BJ (cell line): ENCODE measurements at regions not wholly inside any gene's neighbourhood (a gene's known extent, or its start where the extent isn't known, plus 50 kb on each side); places are given as distances from the start of the nearest gene placed in this dataset.
"Not testable (repeated sequence)": the region's sequence is repeated elsewhere in the genome, so short reads cannot be mapped to it uniquely, and the experiment has no call there.

Experiments used
- CTCF ChIA-PET: fragments of 350-600 bp; formaldehyde crosslinking; extraction: SDS; loops from one replicate; lab custom pipeline; 2021; ENCODE audit warnings: antibody characterized with exemption, inconsistent platforms; lab: Yijun Ruan, JAX
- POLR2A ChIA-PET: fragments of 300-600 bp; sonication (Branson Sonifier 250); formaldehyde crosslinking; extraction: SDS; loops from one replicate; lab custom pipeline; 2021; ENCODE audit warnings: antibody characterized with exemption; lab: Charles Lee
- DNase-seq: peaks from one replicate; pipeline ENCODE4 v3.0.0-alpha.2; 2011; ENCODE audit warnings: low read depth
- H3K27me3 ChIP-seq: 2 replicates; pipeline ENCODE4 v1.6.0; 2011; ENCODE audit warnings: low read length; ENCODE audit not compliant: control insufficient read depth, insufficient read depth
- H3K36me3 ChIP-seq: 2 replicates; pipeline ENCODE4 v1.5.1; 2011; ENCODE audit warnings: low read length; ENCODE audit not compliant: control insufficient read depth, insufficient read depth
- H3K4me3 ChIP-seq: 2 replicates; pipeline ENCODE4 v1.5.1; 2011; ENCODE audit warnings: low read depth, mild to moderate bottlenecking, control low read depth, low read length
- TF ChIP-seq, protein P1 (sequence below): IDR thresholded peaks from 2 replicates; pipeline ENCODE4 v1.5.1; 2011; ENCODE audit warnings: low read depth, mild to moderate bottlenecking, control low read depth, inconsistent platforms, low read length, moderate library complexity; ENCODE audit not compliant: insufficient read depth

DNA sequence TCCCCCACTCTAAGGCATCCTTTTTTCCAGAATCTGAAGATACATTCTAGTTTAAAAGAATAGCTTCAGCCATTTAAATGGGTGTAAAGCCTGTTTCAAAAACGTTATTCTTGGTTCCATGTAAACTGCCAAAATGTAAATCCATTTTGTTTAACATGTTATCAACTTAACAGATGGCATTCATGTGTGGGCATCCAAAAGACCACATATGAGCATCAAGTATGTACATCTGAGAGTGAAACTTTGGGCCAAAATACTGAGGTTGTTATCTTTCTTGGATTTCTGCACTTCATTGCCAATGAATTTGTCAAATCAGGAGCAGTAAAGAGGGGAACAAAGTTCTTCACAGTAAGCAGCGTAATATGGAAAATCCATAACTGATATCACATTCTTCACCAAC lies 395.4 kb downstream of the ZNF804A start:
- no peaks in the 10 kb centered on the region for H3K36me3 ChIP-seq
- no peaks in the 10 kb centered on the region for H3K27me3 ChIP-seq
- no peak overlapping the region for H3K4me3 ChIP-seq
- TF ChIP-seq, protein P1, sequence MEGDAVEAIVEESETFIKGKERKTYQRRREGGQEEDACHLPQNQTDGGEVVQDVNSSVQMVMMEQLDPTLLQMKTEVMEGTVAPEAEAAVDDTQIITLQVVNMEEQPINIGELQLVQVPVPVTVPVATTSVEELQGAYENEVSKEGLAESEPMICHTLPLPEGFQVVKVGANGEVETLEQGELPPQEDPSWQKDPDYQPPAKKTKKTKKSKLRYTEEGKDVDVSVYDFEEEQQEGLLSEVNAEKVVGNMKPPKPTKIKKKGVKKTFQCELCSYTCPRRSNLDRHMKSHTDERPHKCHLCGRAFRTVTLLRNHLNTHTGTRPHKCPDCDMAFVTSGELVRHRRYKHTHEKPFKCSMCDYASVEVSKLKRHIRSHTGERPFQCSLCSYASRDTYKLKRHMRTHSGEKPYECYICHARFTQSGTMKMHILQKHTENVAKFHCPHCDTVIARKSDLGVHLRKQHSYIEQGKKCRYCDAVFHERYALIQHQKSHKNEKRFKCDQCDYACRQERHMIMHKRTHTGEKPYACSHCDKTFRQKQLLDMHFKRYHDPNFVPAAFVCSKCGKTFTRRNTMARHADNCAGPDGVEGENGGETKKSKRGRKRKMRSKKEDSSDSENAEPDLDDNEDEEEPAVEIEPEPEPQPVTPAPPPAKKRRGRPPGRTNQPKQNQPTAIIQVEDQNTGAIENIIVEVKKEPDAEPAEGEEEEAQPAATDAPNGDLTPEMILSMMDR = no peak
- DNase-seq = no peak
- ChIA-PET POLR2A (no interaction called here), CTCF (no interaction called here)

DNA sequence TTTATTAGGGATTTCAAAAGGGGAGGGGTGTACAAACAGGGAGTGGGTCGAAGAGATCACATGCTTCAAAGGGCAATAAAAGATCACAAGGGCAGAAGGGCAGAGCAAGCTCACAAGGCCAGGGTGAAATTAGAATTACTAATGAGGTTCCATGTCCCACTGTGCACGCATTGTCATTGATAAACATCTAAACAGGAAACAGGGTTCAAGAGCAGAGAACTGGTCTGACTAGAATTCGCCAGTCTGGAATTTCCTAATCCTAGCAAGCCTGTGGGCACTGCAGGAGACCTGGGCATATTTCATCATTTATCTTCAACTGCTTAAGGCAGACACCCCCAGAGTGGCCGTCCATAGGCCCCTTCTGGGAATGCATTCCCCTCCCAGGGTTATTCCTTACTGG lies 408.2 kb downstream of the ZNF804A start:
- TF ChIP-seq, protein P1 = no peak
- no peaks in the 10 kb centered on the region for H3K36me3 ChIP-seq
- CTCF ChIA-PET = no interaction called here
- no peak for DNase-seq
- POLR2A ChIA-PET = no interaction called here
- no peaks in the 10 kb centered on the region for H3K27me3 ChIP-seq
- no peak overlapping the region for H3K4me3 ChIP-seq

DNA sequence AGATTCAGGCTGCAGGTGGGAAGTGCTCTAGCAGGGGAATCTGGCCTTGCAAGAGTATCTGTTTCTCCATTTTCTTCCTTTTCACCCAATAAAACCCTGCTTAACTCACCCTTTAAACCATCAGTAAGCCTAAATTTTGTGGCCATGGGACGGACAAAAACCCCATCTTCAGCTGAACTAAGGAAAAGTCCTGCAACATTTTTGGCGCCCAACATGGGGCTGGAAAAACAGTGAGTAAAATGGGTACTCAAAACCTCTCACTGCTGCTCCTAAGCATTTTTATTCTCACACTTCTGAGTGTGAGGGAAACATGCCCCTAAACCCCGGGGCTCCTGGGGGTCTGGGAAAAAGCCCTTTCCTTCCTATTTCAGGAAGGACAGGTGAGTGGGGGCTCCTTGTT lies 414.3 kb downstream of the ZNF804A start:
- CTCF ChIA-PET = no interaction called here
- no peak for DNase-seq
- POLR2A ChIA-PET = no interaction called here
- H3K36me3 ChIP-seq = no peaks in the 10 kb centered on the region
- H3K27me3 ChIP-seq = no peaks in the 10 kb centered on the region
- TF ChIP-seq, protein P1 = no peak
- H3K4me3 ChIP-seq = no peak overlapping the region

DNA sequence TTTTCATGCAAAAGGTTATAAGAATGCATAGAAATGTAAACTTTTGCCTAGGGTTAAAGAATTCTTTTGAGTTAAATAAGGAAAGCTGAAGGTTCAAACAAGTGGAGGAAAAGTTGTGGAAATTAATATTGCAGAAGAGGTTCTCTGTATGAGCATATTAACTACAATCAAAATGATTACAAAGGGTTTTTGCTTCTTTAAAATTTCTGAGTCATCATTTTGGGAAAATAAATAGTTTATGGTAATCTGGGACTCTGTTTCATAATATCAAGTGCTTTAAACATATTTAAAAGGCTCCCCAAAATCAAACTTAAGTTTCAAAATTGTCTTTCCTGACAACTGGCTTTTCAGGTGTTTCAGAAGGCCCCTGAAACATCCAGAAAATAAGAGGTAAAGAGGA lies 415.7 kb downstream of the ZNF804A start:
- DNase-seq = no peak
- TF ChIP-seq, protein P1 = no peak
- Histone ChIP-seq H3K27me3 (no peaks in the 10 kb centered on the region), H3K4me3 (no peak overlapping the region), H3K36me3 (no peaks in the 10 kb centered on the region)
- ChIA-PET POLR2A (no interaction called here), CTCF (no interaction called here)

DNA sequence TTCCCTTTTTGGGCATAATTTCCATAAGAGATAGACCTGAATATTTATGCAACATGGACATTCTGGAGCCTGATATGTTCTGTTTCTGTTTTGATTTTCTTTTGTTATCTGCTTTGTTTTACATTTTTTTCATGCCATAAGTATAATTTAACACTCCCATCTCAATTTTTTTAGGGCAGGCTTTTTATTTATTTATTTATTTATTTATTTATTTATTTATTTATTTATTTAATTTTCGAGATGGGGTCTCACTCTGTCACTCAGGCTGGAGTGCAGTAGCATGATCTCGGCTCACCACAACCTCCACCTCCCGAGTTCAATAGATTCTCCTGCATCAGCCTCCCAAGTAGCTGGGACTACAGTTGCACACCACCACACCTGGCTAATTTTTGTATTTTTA lies 427.6 kb downstream of the ZNF804A start:
- DNase-seq, POLR2A ChIA-PET, H3K4me3 ChIP-seq, H3K27me3 ChIP-seq, H3K36me3 ChIP-seq: not testable (repeated sequence)
- CTCF ChIA-PET = interaction anchor here (0.6 kb wide), 1 partner anchor 557 kb away, joined by 3 read pairs; no protein-coding TSS in a partner anchor

DNA sequence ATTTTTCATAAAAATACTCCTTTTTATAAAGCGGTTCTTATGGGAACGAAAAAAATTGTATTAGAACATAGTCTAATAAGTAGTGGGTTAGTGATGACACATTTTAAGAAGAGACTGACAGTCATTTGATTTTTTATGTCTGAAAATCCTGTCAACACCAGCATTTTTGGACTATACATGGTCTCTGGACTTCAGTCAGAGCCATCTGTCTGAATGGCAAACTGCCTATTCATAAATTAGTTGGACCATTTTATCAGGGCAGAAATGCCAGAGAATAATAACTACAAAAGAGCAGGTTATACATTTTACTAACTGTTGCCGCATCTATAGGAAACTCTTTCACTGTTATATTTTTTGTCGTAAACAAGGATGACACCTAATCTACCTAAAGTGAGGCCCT lies 437.6 kb downstream of the ZNF804A start:
- DNase-seq = no peak
- TF ChIP-seq, protein P1 = no peak
- no peaks in the 10 kb centered on the region for H3K36me3 ChIP-seq
- no peaks in the 10 kb centered on the region for H3K27me3 ChIP-seq
- no peak overlapping the region for H3K4me3 ChIP-seq
- CTCF ChIA-PET = no interaction called here
- POLR2A ChIA-PET = no interaction called here
